ENCODE measurements at regions not wholly inside any gene's neighbourhood (a gene's known extent, or its start where the extent isn't known, plus 50 kb on each side); places are given as distances from the start of the nearest gene placed in this dataset.

- DNase-seq (ENCODE audit: low read depth, low spot score) = no peak
Observed at GRCh38 chr12:90899456-90900182, 55.4 kb downstream of the CCER1 start.

GRCh38 chr12:90897986-90898385, 57.0 kb downstream of the CCER1 start:
- DNase-seq (ENCODE audit: low read depth, low spot score) = no peak

- DNase-seq (ENCODE audit: low read depth, low spot score) = no peak
Observed at GRCh38 chr12:90897316-90897715, 57.7 kb downstream of the CCER1 start.

- DNase-seq (ENCODE audit: low read depth, low spot score) = no peak
Observed at GRCh38 chr12:90896821-90897220, 58.2 kb downstream of the CCER1 start.

GRCh38 chr12:90896164-90896563, 58.8 kb downstream of the CCER1 start:
- DNase-seq (ENCODE audit: low read depth, low spot score) = no peak

DNA sequence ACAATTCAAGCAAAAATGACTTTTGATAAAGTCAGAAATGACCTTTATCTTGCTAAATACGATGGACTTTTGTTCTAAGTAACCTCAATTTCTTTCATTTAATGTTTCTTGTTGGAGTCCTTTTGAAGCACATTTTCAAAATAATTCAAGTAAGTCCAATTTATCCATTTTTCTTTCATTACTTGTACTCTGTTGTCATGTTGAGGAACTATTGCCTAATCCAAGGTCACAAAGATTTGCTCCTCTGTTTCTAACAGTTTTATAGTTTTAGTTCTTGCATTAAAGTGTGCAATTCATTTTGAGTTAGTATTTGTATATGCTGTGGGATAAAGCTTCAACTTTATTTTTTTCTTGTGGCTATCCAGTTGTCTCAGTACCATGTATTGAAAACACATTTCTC, 66.7 kb downstream of the CCER1 start:
- DNase-seq (ENCODE audit: low read depth, low spot score) = no peak

DNA sequence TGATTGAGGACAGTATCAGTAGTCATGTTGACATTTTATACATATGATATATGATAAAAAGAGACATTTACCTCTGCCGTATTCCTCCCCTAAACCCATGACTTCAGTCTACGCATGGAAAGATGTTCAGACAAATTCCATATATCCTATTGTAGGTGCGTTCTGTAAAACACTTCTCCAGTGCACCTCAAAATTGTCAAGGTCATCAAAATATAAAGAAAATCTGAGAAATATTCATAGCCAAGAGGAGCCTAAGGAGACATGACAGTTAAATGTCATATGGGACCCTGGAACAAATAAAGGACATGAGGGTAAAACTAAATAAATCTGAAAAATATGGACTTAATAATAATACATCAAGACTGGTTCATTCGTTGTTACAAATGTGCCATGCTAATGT, 71.5 kb downstream of the CCER1 start:
- DNase-seq (ENCODE audit: low read depth, low spot score) = no peak

DNA sequence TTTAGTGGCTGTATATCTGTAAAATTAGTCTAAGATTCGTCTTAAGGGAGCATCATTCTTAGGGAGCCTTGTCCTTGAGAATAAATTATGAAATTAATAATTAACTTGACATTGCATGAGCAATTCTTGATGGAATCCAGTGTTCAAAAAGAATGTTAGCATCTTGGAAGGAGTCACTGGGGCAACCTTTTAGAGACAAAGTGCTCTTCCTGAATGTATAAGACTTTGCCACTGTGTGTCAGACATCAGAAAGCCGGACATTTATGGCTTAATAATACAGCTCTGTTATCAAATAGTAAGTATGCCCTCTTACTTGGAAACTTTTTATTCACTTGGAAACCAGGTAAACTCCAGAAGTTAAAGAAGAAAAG, 83.3 kb downstream of the CCER1 start:
- no peak for DNase-seq (ENCODE audit: low read depth, low spot score)

DNA sequence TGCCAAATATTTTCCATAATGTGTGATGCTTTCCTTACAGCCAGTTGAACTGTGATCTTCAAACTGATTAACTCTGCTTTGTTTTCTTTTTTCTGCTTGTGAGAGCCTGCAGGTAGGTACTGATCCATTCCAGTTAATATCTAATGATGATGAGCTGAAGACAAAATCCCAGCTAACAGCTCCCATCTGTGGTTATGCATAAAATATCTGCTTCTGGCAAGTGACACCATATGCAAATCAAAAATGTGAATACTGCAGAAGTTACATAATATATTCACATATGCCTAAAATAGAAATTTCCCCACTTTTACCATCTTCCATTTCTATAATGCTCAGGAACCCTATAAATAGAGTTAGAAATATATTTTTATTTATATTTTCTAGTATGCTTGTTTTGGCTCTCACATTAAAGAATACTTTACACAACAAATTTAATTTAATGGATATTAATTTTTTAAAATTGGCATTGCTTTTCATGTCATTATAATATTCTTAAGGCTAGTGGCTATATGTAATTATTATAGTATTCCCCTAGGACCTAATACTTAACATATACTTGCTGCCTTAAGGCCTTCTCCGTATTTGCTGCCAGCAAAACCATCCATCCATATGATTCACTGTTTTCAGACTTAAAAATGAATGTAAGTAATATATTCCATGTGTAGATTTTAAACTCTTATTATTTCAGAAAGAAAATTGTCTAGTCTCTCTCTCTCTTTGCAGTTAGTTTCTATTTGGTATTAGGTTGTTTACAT, 83.8 kb downstream of the CCER1 start:
- DNase-seq (ENCODE audit: low read depth, low spot score) = no peak

DNA sequence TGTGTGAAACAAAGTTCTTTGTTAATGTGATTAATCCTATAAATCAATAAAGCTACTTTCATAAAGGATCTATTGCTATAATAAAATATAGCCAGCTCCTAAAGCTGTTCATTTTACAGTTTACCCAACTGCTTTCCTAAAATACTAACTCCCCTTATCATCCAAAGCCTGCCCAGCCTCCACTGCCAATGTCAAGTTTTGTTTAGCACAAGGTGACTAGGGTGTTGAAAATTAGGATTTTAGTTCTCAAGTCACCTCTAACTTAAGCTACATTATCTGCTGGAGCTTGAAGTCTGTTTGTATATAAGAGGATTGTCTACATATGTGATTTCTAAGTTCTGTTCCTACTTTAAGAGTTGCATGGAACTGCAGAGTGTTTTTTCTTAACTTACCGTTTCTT, 86.3 kb downstream of the CCER1 start:
- no peak for DNase-seq (ENCODE audit: low read depth, low spot score)

DNA sequence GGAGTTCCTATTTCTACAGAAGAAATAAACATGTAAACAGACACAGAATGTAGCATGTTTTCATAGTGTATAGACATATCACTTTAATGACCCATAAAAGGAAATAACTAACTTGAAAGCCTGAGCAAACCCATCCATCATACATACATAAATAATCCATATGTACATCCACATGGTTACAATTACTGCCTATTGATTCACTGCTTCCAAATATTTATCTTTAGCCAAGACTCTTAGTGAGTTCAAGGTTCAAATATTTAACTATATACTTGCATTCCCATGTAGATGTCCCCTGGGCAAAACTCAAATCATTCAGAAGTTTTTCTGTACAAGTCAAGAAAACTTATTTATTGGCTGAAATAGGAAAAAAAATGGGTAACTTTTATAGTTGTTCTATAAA, 95.4 kb downstream of the CCER1 start:
- no peak for DNase-seq (ENCODE audit: low read depth, low spot score)

GRCh38 chr12:90858252-90858651, 96.7 kb downstream of the CCER1 start:
- no peak for DNase-seq (ENCODE audit: low read depth, low spot score)

- DNase-seq (ENCODE audit: low read depth, low spot score) = no peak
Observed at GRCh38 chr12:90855534-90855933, 99.4 kb downstream of the CCER1 start.

GRCh38 chr12:90854136-90854689, 100.8 kb downstream of the CCER1 start:
- DNase-seq (ENCODE audit: low read depth, low spot score) = no peak

GRCh38 chr12:90851800-90852718, 102.9 kb downstream of the CCER1 start:
- no peak for DNase-seq (ENCODE audit: low read depth, low spot score)

DNA sequence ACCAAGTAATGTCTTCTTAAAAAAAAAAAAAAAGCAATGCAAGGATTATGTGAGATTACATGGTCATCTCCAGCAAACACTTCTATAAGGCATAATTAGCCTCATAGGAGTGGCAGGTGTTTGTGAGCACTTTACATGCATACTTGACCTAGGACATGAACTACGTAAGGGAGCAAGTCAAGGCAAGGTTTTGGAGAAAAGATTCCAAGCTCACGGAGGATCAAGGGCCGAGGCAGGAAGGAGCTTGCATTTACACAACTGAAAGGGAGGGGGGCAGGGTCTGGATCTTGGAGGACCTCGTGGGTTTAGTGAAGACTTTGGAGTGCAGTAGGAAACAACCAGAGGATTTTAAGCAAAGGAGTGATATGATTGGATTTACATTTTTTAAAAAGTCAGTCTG, 112.5 kb downstream of the CCER1 start:
- no peak for DNase-seq (ENCODE audit: low read depth, low spot score)

- no peak for DNase-seq (ENCODE audit: low read depth, low spot score)
Observed at GRCh38 chr12:90841336-90841735, 113.6 kb downstream of the CCER1 start.

GRCh38 chr12:90839346-90839745, 115.6 kb downstream of the CCER1 start:
- DNase-seq (ENCODE audit: low read depth, low spot score) = no peak

DNA sequence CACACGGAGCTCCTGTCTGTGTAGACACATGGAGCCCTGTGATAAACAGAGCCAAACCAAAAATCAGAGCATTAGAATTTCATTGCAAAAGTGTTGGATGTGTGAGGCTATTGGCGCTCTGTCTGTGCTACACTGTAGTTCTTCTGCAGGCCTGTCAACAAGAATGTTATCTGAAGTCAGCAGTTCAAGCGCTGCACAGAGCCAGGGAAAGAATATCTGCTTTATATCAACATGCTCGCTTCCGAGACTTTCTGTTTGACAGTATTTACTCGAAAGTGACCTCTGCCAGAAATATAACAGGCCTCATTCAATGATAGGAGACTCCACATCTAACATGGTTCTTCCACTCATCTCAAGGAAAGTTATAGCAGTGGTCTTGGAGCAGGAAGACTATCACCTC, 118.3 kb downstream of the CCER1 start:
- no peak for DNase-seq (ENCODE audit: low read depth, low spot score)

GRCh38 chr12:90833228-90833627, 121.7 kb downstream of the CCER1 start:
- DNase-seq (ENCODE audit: low read depth, low spot score) = no peak

- DNase-seq (ENCODE audit: low read depth, low spot score) = no peak
Observed at GRCh38 chr12:90832427-90832826, 122.5 kb downstream of the CCER1 start.

DNA sequence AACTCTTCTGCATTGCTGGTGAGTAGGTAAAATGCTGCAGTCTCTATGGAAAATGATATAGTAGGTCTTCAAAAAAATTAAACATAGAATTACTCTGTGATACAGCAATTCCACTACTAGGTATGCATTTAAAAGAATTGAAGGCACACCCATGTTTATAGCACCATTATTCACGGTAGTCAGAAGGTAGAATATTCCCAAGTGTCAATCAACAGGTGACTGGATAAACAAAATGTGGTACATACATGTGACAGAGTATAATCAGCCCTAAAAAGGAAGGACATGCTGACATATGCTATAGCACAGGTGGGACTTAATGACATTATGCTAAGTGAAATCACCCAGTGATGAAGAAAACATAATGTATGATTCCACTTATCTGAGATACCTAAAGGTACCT, 123.3 kb downstream of the CCER1 start:
- no peak for DNase-seq (ENCODE audit: low read depth, low spot score)
